ENCODE measurements at regions not wholly inside any gene's neighbourhood (a gene's known extent, or its start where the extent isn't known, plus 50 kb on each side); places are given as distances from the start of the nearest gene placed in this dataset.

GRCh38 chr18:54696616-54697293, 105.7 kb downstream of the DYNAP start:
- no peaks in the 10 kb centered on the region for H4K20me1 ChIP-seq (replicated peaks in 1 of 2; ENCODE audit: control insufficient read depth in 1 of 2, insufficient read depth in 2 of 2, low read length in 2 of 2)
- no peak overlapping the region for H3K4me2 ChIP-seq (ENCODE audit: insufficient read depth in 1 of 2, low read depth in 2 of 2, low read length in 2 of 2)
- H3K4me1 ChIP-seq (replicated peaks in 1 of 4; ENCODE audit: control insufficient read depth in 3 of 4, insufficient read depth in 4 of 4, low read length in 3 of 4): no peaks in the 10 kb centered on the region
- no peak overlapping the region for H2BK20ac ChIP-seq (ENCODE audit: low read length)
- H3K36me3 ChIP-seq (ENCODE audit: control insufficient read depth in 2 of 4, insufficient read depth in 4 of 4, low read length in 3 of 4): no peaks in the 10 kb centered on the region
- H3K56ac ChIP-seq (replicated peaks; ENCODE audit: insufficient read length, low read depth, low read length): no peak overlapping the region
- no peak overlapping the region for H2AFZ ChIP-seq (ENCODE audit: low read length)
- no peak for TF ChIP-seq KDM1A (IDR thresholded peaks at IDR 0.05; ENCODE audit: borderline replicate concordance, low read length)
- TF ChIP-seq ZNF274 (IDR thresholded peaks at IDR 0.05; ENCODE audit: borderline replicate concordance, extremely low read depth, low read length): no peak
- no peak for TF ChIP-seq JUND (IDR thresholded peaks at IDR 0.05; ENCODE audit: low read length)
- TF ChIP-seq ATF3 (IDR thresholded peaks at IDR 0.05; ENCODE audit: insufficient read depth, low read depth, low read length): no peak
- no peak for TF ChIP-seq SUZ12 (IDR thresholded peaks at IDR 0.05; ENCODE audit: low read length)
- TF ChIP-seq EP300 (IDR thresholded peaks at IDR 0.05; ENCODE audit: borderline replicate concordance in 1 of 2, low read depth in 2 of 2, low read length in 2 of 2): no peak
- no peak for TF ChIP-seq ASH2L (IDR thresholded peaks at IDR 0.05; ENCODE audit: low read length)
- TF ChIP-seq BACH1 (IDR thresholded peaks at IDR 0.05; ENCODE audit: low read length): no peak
- no peaks in the 10 kb centered on the region for H3K27me3 ChIP-seq (replicated peaks in 1 of 4; ENCODE audit: control insufficient read depth in 3 of 4, extremely low read depth in 1 of 4, insufficient read depth in 3 of 4, low read length in 3 of 4)
- no peaks in the 10 kb centered on the region; the same call in 1 of the 2 replicates for H3K23me2 ChIP-seq (ENCODE audit: low read depth, low read length)
- H2BK12ac ChIP-seq (ENCODE audit: low read depth, low read length): no peak overlapping the region
- no peaks in the 10 kb centered on the region for H3K79me1 ChIP-seq (ENCODE audit: low read depth, low read length)
- H2BK15ac ChIP-seq (ENCODE audit: low read length): no peak overlapping the region
- H3K9ac ChIP-seq (replicated peaks in 1 of 4; ENCODE audit: extremely low read depth in 1 of 4, low read depth in 3 of 4, low read length in 3 of 4): no peak overlapping the region
- H3K23ac ChIP-seq (ENCODE audit: insufficient read length): no peak overlapping the region
- POLR2A ChIA-PET (ENCODE audit: partially characterized antibody): no interaction called here
- no peak overlapping the region for H4K8ac ChIP-seq (ENCODE audit: extremely low read depth, insufficient read depth, low read length)
- no peak overlapping the region for H4K91ac ChIP-seq (replicated peaks; ENCODE audit: insufficient read length, low read length)
- CTCF ChIA-PET (ENCODE audit: partially characterized antibody): interaction anchor here (0.8 kb wide), 1 partner anchor 24 kb away, joined by 3 read pairs; no protein-coding TSS in a partner anchor
- H3K27ac ChIP-seq (ENCODE audit: low read depth, low read length): no peak overlapping the region
- no peak overlapping the region for H2AK5ac ChIP-seq (ENCODE audit: low read depth, low read length)
- H4K5ac ChIP-seq (ENCODE audit: insufficient read length, low read depth, low read length): no peak overlapping the region
- 93% methylated on average over 4 of the region's 4 CpGs; no CpG with 5 or more reads in 1 of the 2 experiments for WGBS, 2 experiments (ENCODE audit: extremely low coverage in 1 of 2, insufficient coverage in 1 of 2, insufficient read length in 1 of 2, insufficient replicate concordance in 2 of 2, low coverage in 1 of 2, low lambda C conversion rate in 2 of 2, missing lambda C conversion rate in 1 of 2)
- H3K4ac ChIP-seq (replicated peaks; ENCODE audit: insufficient read length, low read depth, low read length): no peak overlapping the region
- H3K14ac ChIP-seq (ENCODE audit: insufficient read length): no peak overlapping the region
- no peak overlapping the region for H2BK5ac ChIP-seq (ENCODE audit: low read depth, low read length)
- H2BK120ac ChIP-seq (replicated peaks; ENCODE audit: low read depth, low read length): no peak overlapping the region
- H3K4me3 ChIP-seq (ENCODE audit: extremely low read depth in 1 of 4, insufficient read depth in 2 of 4, low read depth in 3 of 4, low read length in 4 of 4): no peak overlapping the region
- H3K9me3 ChIP-seq (ENCODE audit: insufficient read depth in 2 of 2, low read depth in 1 of 2, low read length in 1 of 2): no peaks in the 10 kb centered on the region; a peak in 1 of 4 replicates
- no peak overlapping the region for H3K18ac ChIP-seq (ENCODE audit: extremely low read depth, low read length)
- DNase-seq (ENCODE audit: low read depth in 1 of 2, low spot score in 2 of 2) (no peak), FAIRE-seq (no peak)
- no peaks in the 10 kb centered on the region for H3K79me2 ChIP-seq (ENCODE audit: control insufficient read depth in 1 of 2, insufficient read depth in 2 of 2, low read length in 2 of 2)

Data from H1 (cell line).